Liver (tissue), 7 donors: ENCODE measurements at regions not wholly inside any gene's neighbourhood (a gene's known extent, or its start where the extent isn't known, plus 50 kb on each side); places are given as distances from the start of the nearest gene placed in this dataset.

ENCODE experiments used
- DNase-seq: peaks from one replicate; pipeline ENCODE4 v3.0.0-alpha.2; 2017; ENCODE audit warnings: low spot score
- H3K27ac ChIP-seq, 2 donors: one replicate each; pipeline ENCODE4 v1.7.0; 2013; ENCODE audit warnings: inconsistent platforms in 2 of 2, low read length in 2 of 2, control low read depth in 1 of 2, low read depth in 1 of 2, mild to moderate bottlenecking in 1 of 2
- H3K27me3 ChIP-seq, 4 donors: one replicate each; pipeline versions ENCODE4 v1.6.1 to v1.7.0; 2013; ENCODE audit warnings: low read length in 3 of 4, inconsistent platforms in 1 of 4, mild to moderate bottlenecking in 1 of 4, moderate library complexity in 1 of 4; ENCODE audit not compliant: control insufficient read depth in 4 of 4, insufficient read depth in 4 of 4
- H3K36me3 ChIP-seq, 4 donors: one replicate each; pipeline versions ENCODE4 v1.6.1 to v1.7.0; 2013; ENCODE audit warnings: low read length in 3 of 4, mild to moderate bottlenecking in 3 of 4, low read depth in 1 of 4, moderate library complexity in 1 of 4; ENCODE audit not compliant: control insufficient read depth in 4 of 4, insufficient read depth in 3 of 4
- H3K4me1 ChIP-seq, 4 donors: one replicate each; pipeline versions ENCODE4 v1.6.1 to v1.7.0; 2013; ENCODE audit warnings: low read length in 3 of 4, mild to moderate bottlenecking in 3 of 4, moderate library complexity in 1 of 4; ENCODE audit not compliant: control insufficient read depth in 4 of 4, insufficient read depth in 4 of 4
- H3K4me3 ChIP-seq, 3 donors: one replicate each; pipeline versions ENCODE4 v1.6.1 to v1.7.0; 2013; ENCODE audit warnings: low read length in 3 of 3, control low read depth in 1 of 3, low read depth in 1 of 3, mild to moderate bottlenecking in 1 of 3
- H3K9ac ChIP-seq, 2 donors: one replicate each; pipeline ENCODE4 v1.7.0; 2013; ENCODE audit warnings: low read length in 2 of 2, mild to moderate bottlenecking in 2 of 2, moderate library complexity in 2 of 2, control low read depth in 1 of 2, low read depth in 1 of 2
- H3K9me3 ChIP-seq, 4 donors: one replicate each; pipeline versions ENCODE4 v1.6.1 to v1.7.0; 2013; ENCODE audit warnings: low read length in 3 of 4; ENCODE audit not compliant: control insufficient read depth in 4 of 4
- EGR1 ChIP-seq, 2 donors: IDR thresholded peaks; 2 replicates each; pipeline ENCODE4 v1.6.1; 2016 to 2018; ENCODE audit warnings: antibody characterized with exemption in 2 of 2, low read depth in 2 of 2
- FOXA1 ChIP-seq: IDR thresholded peaks from 2 replicates; pipeline ENCODE4 v1.6.1; 2016; ENCODE audit warnings: antibody characterized with exemption
- FOXA2 ChIP-seq: IDR thresholded peaks from 2 replicates; pipeline ENCODE4 v1.6.1; 2016; ENCODE audit warnings: antibody characterized with exemption
- GABPA ChIP-seq, 2 donors: IDR thresholded peaks in 1 of 2; conservative IDR thresholded peaks in 1 of 2; 2 replicates each; pipeline ENCODE4 v1.6.1; 2016; ENCODE audit warnings: antibody characterized with exemption in 2 of 2, mild to moderate bottlenecking in 1 of 2, moderate library complexity in 1 of 2
- HNF4A ChIP-seq, 2 donors: conservative IDR thresholded peaks; 2 replicates each; pipeline ENCODE4 v1.6.1; 2016; ENCODE audit warnings: antibody characterized with exemption in 2 of 2, mild to moderate bottlenecking in 2 of 2
- HNF4G ChIP-seq: IDR thresholded peaks from 2 replicates; pipeline ENCODE4 v1.6.1; 2016; ENCODE audit warnings: antibody characterized with exemption
- JUND ChIP-seq, 2 donors: IDR thresholded peaks; 2 replicates each; pipeline ENCODE4 v1.6.1; 2016; ENCODE audit warnings: antibody characterized with exemption in 2 of 2
- MAX ChIP-seq: IDR thresholded peaks from 2 replicates; pipeline ENCODE4 v1.6.1; 2016; ENCODE audit warnings: antibody characterized with exemption
- NR2F2 ChIP-seq: IDR thresholded peaks from 2 replicates; pipeline ENCODE4 v1.6.1; 2016; ENCODE audit warnings: antibody characterized with exemption
- RXRA ChIP-seq, 2 donors: IDR thresholded peaks; 2 replicates each; pipeline ENCODE4 v1.6.1; 2017 to 2018; ENCODE audit warnings: antibody characterized with exemption in 2 of 2, mild to moderate bottlenecking in 1 of 2
- SP1 ChIP-seq: IDR thresholded peaks from 2 replicates; pipeline ENCODE4 v1.6.1; 2018; ENCODE audit warnings: antibody characterized with exemption, mild to moderate bottlenecking
- TAF1 ChIP-seq: conservative IDR thresholded peaks from 2 replicates; pipeline ENCODE4 v1.6.1; 2016; ENCODE audit warnings: antibody characterized with exemption, mild to moderate bottlenecking
- YY1 ChIP-seq: IDR thresholded peaks from 2 replicates; pipeline ENCODE4 v1.6.1; 2016; ENCODE audit warnings: antibody characterized with exemption, mild to moderate bottlenecking
- ZBTB33 ChIP-seq: IDR thresholded peaks from 2 replicates; pipeline ENCODE4 v1.6.1; 2016; ENCODE audit warnings: antibody characterized with exemption
- WGBS: extraction: QIAGEN DNeasy Blood & Tissue Kit; methylation state at CpG from one replicate; pipeline ENCODE4 v1.1.7; 2013; 5-methylcytosine and 5-hydroxymethylcytosine counted together
- TF ChIP-seq, protein P1 (sequence below): IDR thresholded peaks from 2 replicates; pipeline ENCODE4 v1.6.1; 2016; ENCODE audit warnings: antibody characterized with exemption
- TF ChIP-seq, protein P2 (sequence below): IDR thresholded peaks from 2 replicates; pipeline ENCODE4 v1.6.1; 2016; ENCODE audit warnings: antibody characterized with exemption, mild to moderate bottlenecking
- donor health status: healthy.
- donor health status: healthy.
- donor health status: healthy.
- donor health status: healthy.

DNA sequence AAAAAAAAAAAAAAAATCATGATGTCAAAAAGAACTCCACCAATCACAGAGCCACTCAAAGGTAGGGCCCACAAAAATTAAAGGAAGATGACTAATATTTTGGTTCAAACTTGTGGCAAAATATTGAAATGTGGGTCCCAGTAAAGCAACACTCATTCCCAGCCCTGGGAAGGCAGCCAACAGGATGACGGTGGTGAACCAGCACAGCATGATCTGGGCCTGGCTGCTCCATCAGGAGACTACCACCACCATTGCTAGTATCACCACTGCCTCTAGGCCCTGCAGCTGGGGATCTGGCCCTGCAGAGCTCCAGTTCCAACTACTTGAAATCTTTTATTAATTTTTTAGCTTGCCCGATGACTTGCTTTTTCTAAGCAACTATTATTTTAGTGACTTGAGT is 206.8 kb upstream of the ITGA1 start (continued):
- no peak for TF ChIP-seq ZBTB33

DNA sequence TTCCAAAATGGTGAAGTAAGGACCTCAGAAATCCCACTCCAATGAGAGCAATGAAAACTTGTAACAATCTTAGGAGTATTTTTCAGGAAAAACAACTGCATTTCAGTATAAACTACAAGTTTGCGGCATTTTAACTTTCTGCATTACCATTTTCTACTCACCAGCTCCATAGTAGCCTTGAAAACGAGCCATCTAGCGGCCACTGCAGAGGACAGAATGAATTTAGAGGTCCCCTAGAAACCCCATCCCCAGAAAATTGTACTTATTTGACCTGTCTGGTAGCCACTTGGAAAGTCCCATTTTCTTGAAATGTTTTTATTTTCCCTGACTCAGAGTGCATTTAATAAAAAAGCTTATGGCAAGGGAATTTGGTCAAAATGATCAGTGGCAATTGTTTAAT is 205.4 kb upstream of the ITGA1 start:
- no peaks in the 10 kb centered on the region for H3K36me3 ChIP-seq
- H3K9me3 ChIP-seq = peaks cover 0 to 3% (median 0%) of the 10 kb centered on the region in 4 donors
- H3K4me3 ChIP-seq = no peak overlapping the region
- peaks cover 0 to 3% (median 0%) of the 10 kb centered on the region in 4 donors for H3K27me3 ChIP-seq
- TF ChIP-seq NR2F2 = no peak
- no peak for TF ChIP-seq GABPA (IDR thresholded peaks at IDR 0.05 in 1 of 2, conservative IDR thresholded peaks at IDR 0.05 in 1 of 2)
- no peak for TF ChIP-seq FOXA2
- no peak for TF ChIP-seq FOXA1
- no peak for TF ChIP-seq ZBTB33
- no peak for TF ChIP-seq HNF4G
- 66% methylated on average over 3 of the region's 3 CpGs for WGBS
- H3K27ac ChIP-seq = no peak overlapping the region
- DNase-seq = no peak
- no peak overlapping the region for H3K9ac ChIP-seq
- H3K4me1 ChIP-seq = no peaks in the 10 kb centered on the region

DNA sequence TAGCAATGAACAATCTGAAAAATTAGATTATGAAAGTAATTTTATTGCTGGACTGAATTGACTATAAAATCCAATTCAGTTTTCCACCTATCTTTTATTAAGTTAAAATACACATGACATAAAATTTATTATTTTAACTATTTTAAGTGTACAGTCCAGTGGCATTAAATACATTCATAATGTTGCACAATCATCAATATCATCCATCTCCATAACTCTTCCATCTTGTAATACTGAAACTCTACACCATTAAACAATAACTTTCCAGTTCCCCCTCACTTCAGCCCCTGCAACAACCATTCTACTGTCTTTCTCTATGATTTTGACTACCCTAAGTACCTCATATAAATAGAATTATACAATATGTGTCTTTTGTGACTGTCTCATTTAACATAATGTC is 200.6 kb upstream of the ITGA1 start:
- no peaks in the 10 kb centered on the region for H3K9me3 ChIP-seq
- no peak for DNase-seq
- no peaks in the 10 kb centered on the region for H3K4me1 ChIP-seq
- no peak overlapping the region for H3K9ac ChIP-seq
- no peaks in the 10 kb centered on the region for H3K36me3 ChIP-seq
- H3K27ac ChIP-seq = no peak overlapping the region
- TF ChIP-seq RXRA (IDR thresholded peaks at IDR 0.05) (no peak), JUND (IDR thresholded peaks at IDR 0.05) (no peak), ZBTB33 (no peak), GABPA (IDR thresholded peaks at IDR 0.05 in 1 of 2, conservative IDR thresholded peaks at IDR 0.05 in 1 of 2) (no peak), EGR1 (IDR thresholded peaks at IDR 0.05; ENCODE audit: low read depth in 2 of 2) (no peak), HNF4A (conservative IDR thresholded peaks at IDR 0.05) (no peak), MAX (no peak), YY1 (no peak), HNF4G (no peak), TAF1 (no peak), FOXA1 (no peak), NR2F2 (no peak), SP1 (no peak)
- TF ChIP-seq, protein P1, sequence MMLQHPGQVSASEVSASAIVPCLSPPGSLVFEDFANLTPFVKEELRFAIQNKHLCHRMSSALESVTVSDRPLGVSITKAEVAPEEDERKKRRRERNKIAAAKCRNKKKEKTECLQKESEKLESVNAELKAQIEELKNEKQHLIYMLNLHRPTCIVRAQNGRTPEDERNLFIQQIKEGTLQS = no peak
- TF ChIP-seq, protein P2, sequence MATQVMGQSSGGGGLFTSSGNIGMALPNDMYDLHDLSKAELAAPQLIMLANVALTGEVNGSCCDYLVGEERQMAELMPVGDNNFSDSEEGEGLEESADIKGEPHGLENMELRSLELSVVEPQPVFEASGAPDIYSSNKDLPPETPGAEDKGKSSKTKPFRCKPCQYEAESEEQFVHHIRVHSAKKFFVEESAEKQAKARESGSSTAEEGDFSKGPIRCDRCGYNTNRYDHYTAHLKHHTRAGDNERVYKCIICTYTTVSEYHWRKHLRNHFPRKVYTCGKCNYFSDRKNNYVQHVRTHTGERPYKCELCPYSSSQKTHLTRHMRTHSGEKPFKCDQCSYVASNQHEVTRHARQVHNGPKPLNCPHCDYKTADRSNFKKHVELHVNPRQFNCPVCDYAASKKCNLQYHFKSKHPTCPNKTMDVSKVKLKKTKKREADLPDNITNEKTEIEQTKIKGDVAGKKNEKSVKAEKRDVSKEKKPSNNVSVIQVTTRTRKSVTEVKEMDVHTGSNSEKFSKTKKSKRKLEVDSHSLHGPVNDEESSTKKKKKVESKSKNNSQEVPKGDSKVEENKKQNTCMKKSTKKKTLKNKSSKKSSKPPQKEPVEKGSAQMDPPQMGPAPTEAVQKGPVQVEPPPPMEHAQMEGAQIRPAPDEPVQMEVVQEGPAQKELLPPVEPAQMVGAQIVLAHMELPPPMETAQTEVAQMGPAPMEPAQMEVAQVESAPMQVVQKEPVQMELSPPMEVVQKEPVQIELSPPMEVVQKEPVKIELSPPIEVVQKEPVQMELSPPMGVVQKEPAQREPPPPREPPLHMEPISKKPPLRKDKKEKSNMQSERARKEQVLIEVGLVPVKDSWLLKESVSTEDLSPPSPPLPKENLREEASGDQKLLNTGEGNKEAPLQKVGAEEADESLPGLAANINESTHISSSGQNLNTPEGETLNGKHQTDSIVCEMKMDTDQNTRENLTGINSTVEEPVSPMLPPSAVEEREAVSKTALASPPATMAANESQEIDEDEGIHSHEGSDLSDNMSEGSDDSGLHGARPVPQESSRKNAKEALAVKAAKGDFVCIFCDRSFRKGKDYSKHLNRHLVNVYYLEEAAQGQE = no peak
- no peak overlapping the region for H3K4me3 ChIP-seq
- no peaks in the 10 kb centered on the region for H3K27me3 ChIP-seq
